Hypothalamus (tissue), 51 donors: ENCODE measurements at regions not wholly inside any gene's neighbourhood (a gene's known extent, or its start where the extent isn't known, plus 50 kb on each side); places are given as distances from the start of the nearest gene placed in this dataset.

Experiments
- DNase-seq, 51 donors: peaks; one replicate each; lab custom pipeline; 2025; lab: John Stamatoyannopoulos, UW

- DNase-seq = no peak
Measured at GRCh38 chr9:20200581-20200980, 411.7 kb upstream of the SLC24A2 start.

- no peak for DNase-seq
Measured at GRCh38 chr9:20199111-20199510, 410.3 kb upstream of the SLC24A2 start.

GRCh38 chr9:20197976-20198685 lies 409.3 kb upstream of the SLC24A2 start:
- DNase-seq = peak in 1 of 51 donors; percentile 1

- DNase-seq = no peak
Measured at GRCh38 chr9:20191228-20191840, 402.5 kb upstream of the SLC24A2 start.

- DNase-seq = no peak
Measured at GRCh38 chr9:20189871-20190270, 401.0 kb upstream of the SLC24A2 start.

- no peak for DNase-seq
Measured at GRCh38 chr9:20188616-20189369, 400.0 kb upstream of the SLC24A2 start.

- no peak for DNase-seq
Measured at GRCh38 chr9:20187318-20187717, 398.5 kb upstream of the SLC24A2 start.

- no peak for DNase-seq
Measured at GRCh38 chr9:20186823-20187222, 398.0 kb upstream of the SLC24A2 start.

GRCh38 chr9:20186231-20186630 lies 397.4 kb upstream of the SLC24A2 start:
- no peak for DNase-seq

- no peak for DNase-seq
Measured at GRCh38 chr9:20184541-20184940, 395.7 kb upstream of the SLC24A2 start.

- DNase-seq = no peak
Measured at GRCh38 chr9:20178679-20179078, 389.8 kb upstream of the SLC24A2 start.

- DNase-seq = no peak
Measured at GRCh38 chr9:20178197-20178596, 389.4 kb upstream of the SLC24A2 start.

- no peak for DNase-seq
Measured at GRCh38 chr9:20170122-20170521, 381.3 kb upstream of the SLC24A2 start.

- no peak for DNase-seq
Measured at GRCh38 chr9:20152151-20152725, 363.4 kb upstream of the SLC24A2 start.

- no peak for DNase-seq
Measured at GRCh38 chr9:20148416-20148815, 359.6 kb upstream of the SLC24A2 start.

- no peak for DNase-seq
Measured at GRCh38 chr9:20144197-20144596, 355.4 kb upstream of the SLC24A2 start.

- no peak for DNase-seq
Measured at GRCh38 chr9:20139763-20140290, 351.0 kb upstream of the SLC24A2 start.

- DNase-seq = no peak
Measured at GRCh38 chr9:20138841-20139240, 350.0 kb upstream of the SLC24A2 start.

GRCh38 chr9:20138116-20138515 lies 349.3 kb upstream of the SLC24A2 start:
- no peak for DNase-seq

- no peak for DNase-seq
Measured at GRCh38 chr9:20137425-20137824, 348.6 kb upstream of the SLC24A2 start.

GRCh38 chr9:20135119-20135697 lies 346.4 kb upstream of the SLC24A2 start:
- DNase-seq = no peak
